Activated CD8-positive, alpha-beta memory T cell treated with anti-CD3 and anti-CD28 coated beads for 48 hours (primary cell): ENCODE measurements at regions not wholly inside any gene's neighbourhood (a gene's known extent, or its start where the extent isn't known, plus 50 kb on each side); places are given as distances from the start of the nearest gene placed in this dataset.

Source experiments
- DNase-seq, 3 experiments: peaks; one replicate each; pipeline ENCODE4 v3.0.0-alpha.2; 2020; ENCODE audit warnings: low read depth in 2 of 3, low spot score in 2 of 3

- no peak for DNase-seq
These were observed 105.6 kb upstream of the PGRMC2 start for GRCh38 chr4:128393101-128393704.

GRCh38 chr4:128390475-128390996, 102.9 kb upstream of the PGRMC2 start:
- DNase-seq, result no peak

GRCh38 chr4:128388796-128389195, 101.2 kb upstream of the PGRMC2 start:
- DNase-seq, result no peak

GRCh38 chr4:128388352-128388630, 100.7 kb upstream of the PGRMC2 start:
- DNase-seq, result no peak

GRCh38 chr4:128387600-128388351, 100.2 kb upstream of the PGRMC2 start:
- no peak for DNase-seq

GRCh38 chr4:128386761-128387599, 99.4 kb upstream of the PGRMC2 start:
- DNase-seq, result no peak

- DNase-seq, result no peak
These were observed 98.2 kb upstream of the PGRMC2 start for GRCh38 chr4:128385683-128386304.

- DNase-seq, result no peak
These were observed 97.4 kb upstream of the PGRMC2 start for GRCh38 chr4:128384765-128385598.

- DNase-seq, result no peak
These were observed 96.5 kb upstream of the PGRMC2 start for GRCh38 chr4:128384091-128384520.

GRCh38 chr4:128381748-128382559, 94.3 kb upstream of the PGRMC2 start:
- no peak for DNase-seq

GRCh38 chr4:128380306-128380705, 92.7 kb upstream of the PGRMC2 start:
- no peak for DNase-seq

- DNase-seq, result no peak
These were observed 92.2 kb upstream of the PGRMC2 start for GRCh38 chr4:128379860-128380259.

GRCh38 chr4:128378668-128379067, 91.1 kb upstream of the PGRMC2 start:
- no peak for DNase-seq

GRCh38 chr4:128376958-128377357, 89.3 kb upstream of the PGRMC2 start:
- DNase-seq, result no peak

GRCh38 chr4:128376303-128376702, 88.7 kb upstream of the PGRMC2 start:
- no peak for DNase-seq

GRCh38 chr4:128373628-128374027, 86.0 kb upstream of the PGRMC2 start:
- DNase-seq, result no peak

- no peak for DNase-seq
These were observed 84.3 kb upstream of the PGRMC2 start for GRCh38 chr4:128371876-128372275.

- DNase-seq, result no peak
These were observed 83.6 kb upstream of the PGRMC2 start for GRCh38 chr4:128371001-128371777.

- DNase-seq, result no peak
These were observed 78.6 kb upstream of the PGRMC2 start for GRCh38 chr4:128366212-128366611.
